ENCODE measurements at regions not wholly inside any gene's neighbourhood (a gene's known extent, or its start where the extent isn't known, plus 50 kb on each side); places are given as distances from the start of the nearest gene placed in this dataset.

- H3K36me3 ChIP-seq = no peaks in the 10 kb centered on the region
- ATAC-seq (no peak), DNase-seq (peak in 2 of 4 donors; percentile 36 to 59)
- H3K4me3 ChIP-seq = no peak overlapping the region
- H3K27me3 ChIP-seq = no peaks in the 10 kb centered on the region
- H3K27ac ChIP-seq = no peak overlapping the region
- peaks cover 0 to 8% of the 10 kb centered on the region in 2 donors for H3K9me3 ChIP-seq
- intact Hi-C loops (cut with DNase I) = no loop called here
- TF ChIP-seq, protein P1, sequence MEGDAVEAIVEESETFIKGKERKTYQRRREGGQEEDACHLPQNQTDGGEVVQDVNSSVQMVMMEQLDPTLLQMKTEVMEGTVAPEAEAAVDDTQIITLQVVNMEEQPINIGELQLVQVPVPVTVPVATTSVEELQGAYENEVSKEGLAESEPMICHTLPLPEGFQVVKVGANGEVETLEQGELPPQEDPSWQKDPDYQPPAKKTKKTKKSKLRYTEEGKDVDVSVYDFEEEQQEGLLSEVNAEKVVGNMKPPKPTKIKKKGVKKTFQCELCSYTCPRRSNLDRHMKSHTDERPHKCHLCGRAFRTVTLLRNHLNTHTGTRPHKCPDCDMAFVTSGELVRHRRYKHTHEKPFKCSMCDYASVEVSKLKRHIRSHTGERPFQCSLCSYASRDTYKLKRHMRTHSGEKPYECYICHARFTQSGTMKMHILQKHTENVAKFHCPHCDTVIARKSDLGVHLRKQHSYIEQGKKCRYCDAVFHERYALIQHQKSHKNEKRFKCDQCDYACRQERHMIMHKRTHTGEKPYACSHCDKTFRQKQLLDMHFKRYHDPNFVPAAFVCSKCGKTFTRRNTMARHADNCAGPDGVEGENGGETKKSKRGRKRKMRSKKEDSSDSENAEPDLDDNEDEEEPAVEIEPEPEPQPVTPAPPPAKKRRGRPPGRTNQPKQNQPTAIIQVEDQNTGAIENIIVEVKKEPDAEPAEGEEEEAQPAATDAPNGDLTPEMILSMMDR (IDR thresholded peaks at IDR 0.05) = no peak
- no peaks in the 10 kb centered on the region for H3K4me1 ChIP-seq
Measured at GRCh38 chr7:85730012-85730411, 543.2 kb upstream of the SEMA3D start.

GRCh38 chr7:85725026-85725425, 538.2 kb upstream of the SEMA3D start:
- H3K27me3 ChIP-seq = no peaks in the 10 kb centered on the region
- H3K4me1 ChIP-seq = peaks cover 0 to 17% of the 10 kb centered on the region in 2 donors
- intact Hi-C loops (cut with DNase I) = no loop called here
- ATAC-seq (no peak), DNase-seq (no peak)
- H3K9me3 ChIP-seq = no peaks in the 10 kb centered on the region
- H3K4me3 ChIP-seq = no peak overlapping the region
- TF ChIP-seq, protein P1 (IDR thresholded peaks at IDR 0.05) = no peak
- no peak overlapping the region for H3K27ac ChIP-seq
- no peaks in the 10 kb centered on the region for H3K36me3 ChIP-seq

GRCh38 chr7:85719981-85720953, 533.4 kb upstream of the SEMA3D start:
- peak overlapping the region; percentile 67 to 78 for H3K27ac ChIP-seq
- DNase-seq = peak in 2 of 4 donors; percentile 57 to 68

GRCh38 chr7:85716353-85716752, 529.5 kb upstream of the SEMA3D start:
- TF ChIP-seq, protein P1 (IDR thresholded peaks at IDR 0.05) = no peak
- H3K27me3 ChIP-seq = no peaks in the 10 kb centered on the region
- H3K4me3 ChIP-seq = no peak overlapping the region
- no peaks in the 10 kb centered on the region for H3K9me3 ChIP-seq
- H3K4me1 ChIP-seq = peaks cover 0 to 18% of the 10 kb centered on the region in 2 donors
- intact Hi-C loops (cut with DNase I) = no loop called here
- H3K27ac ChIP-seq = no peak overlapping the region
- H3K36me3 ChIP-seq = no peaks in the 10 kb centered on the region
- no peak for ATAC-seq
- no peak for DNase-seq

More at GRCh38 chr7:85719981-85720953, 533.4 kb upstream of the SEMA3D start:
- peak; percentile 82 for ATAC-seq
- TF ChIP-seq, protein P1 (IDR thresholded peaks at IDR 0.05) = no peak
- Histone ChIP-seq H3K36me3 (no peaks in the 10 kb centered on the region), H3K4me1 (peaks cover 0 to 23% of the 10 kb centered on the region in 2 donors), H3K27me3 (no peaks in the 10 kb centered on the region), H3K4me3 (no peak overlapping the region), H3K9me3 (no peaks in the 10 kb centered on the region)
- intact Hi-C loops (cut with DNase I) = no loop called here

DNA sequence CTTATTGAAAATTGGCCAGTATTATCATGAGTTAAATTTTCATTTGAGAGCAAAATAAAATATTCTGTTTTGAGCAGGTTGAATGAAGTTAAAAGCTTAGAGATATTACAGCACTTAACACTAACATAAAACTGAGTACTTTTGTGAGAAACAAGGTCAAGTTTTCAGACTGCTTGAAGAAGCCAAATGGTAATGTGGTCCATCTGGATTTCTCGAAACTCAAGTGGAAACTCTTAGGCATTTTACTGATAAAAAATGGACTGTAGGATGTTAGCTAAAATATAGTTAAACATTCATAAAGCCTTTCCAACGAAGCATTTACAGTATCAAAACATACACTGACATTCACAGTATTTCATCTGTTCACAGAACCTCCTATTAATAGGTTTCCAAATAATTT, 528.1 kb upstream of the SEMA3D start:
- no peak overlapping the region for H3K27ac ChIP-seq
- TF ChIP-seq, protein P1 (IDR thresholded peaks at IDR 0.05) = no peak
- DNase-seq (no peak), ATAC-seq (no peak)
- no peaks in the 10 kb centered on the region for H3K36me3 ChIP-seq
- no peaks in the 10 kb centered on the region for H3K27me3 ChIP-seq
- H3K4me1 ChIP-seq = peaks cover 0 to 4% of the 10 kb centered on the region in 2 donors
- H3K4me3 ChIP-seq = no peak overlapping the region
- H3K9me3 ChIP-seq = no peaks in the 10 kb centered on the region
- intact Hi-C loops (cut with DNase I) = no loop called here
